Prostate gland (tissue), 2 donors: ENCODE measurements at regions not wholly inside any gene's neighbourhood (a gene's known extent, or its start where the extent isn't known, plus 50 kb on each side); places are given as distances from the start of the nearest gene placed in this dataset.

ENCODE experiments used
- DNase-seq: peaks from one replicate; pipeline ENCODE4 v3.0.0-alpha.2; 2019; ENCODE audit warnings: low spot score
- H3K27ac ChIP-seq, 2 donors: fragments of 200-600 bp; sonication (generic); 2 replicates each; pipeline ENCODE4 v1.5.1; 2017 to 2019
- H3K27me3 ChIP-seq: fragments of 200-600 bp; sonication (generic); replicated peaks from 2 replicates; pipeline ENCODE4 v1.5.1; 2019; ENCODE audit not compliant: insufficient read depth
- H3K36me3 ChIP-seq, 2 donors: fragments of 200-600 bp; sonication (generic); 1 replicate in 1 of 2; 2 replicates in 1 of 2; pipeline versions ENCODE4 v1.5.1 to v1.8.1; 2017 to 2019
- H3K4me1 ChIP-seq: fragments of 200-600 bp; sonication (generic); replicated peaks from 2 replicates; pipeline ENCODE4 v1.5.1; 2019
- H3K4me3 ChIP-seq, 2 donors: fragments of 200-600 bp; sonication (generic); 2 replicates each; pipeline ENCODE4 v1.5.1; 2017 to 2019
- H3K9me3 ChIP-seq: fragments of 200-600 bp; sonication (generic); 2 replicates; pipeline ENCODE4 v1.5.1; 2017
- CTCF ChIP-seq, 4 experiments: fragments of 200-600 bp in 2 of 4; fragments of 450-650 bp in 2 of 4; sonication (generic) in 2 of 4; IDR thresholded peaks; 1 replicate in 3 of 4; 2 replicates in 1 of 4; pipeline ENCODE4 v1.5.1; 2016 to 2019; ENCODE audit warnings: antibody characterized with exemption in 4 of 4, mild to moderate bottlenecking in 2 of 4, moderate library complexity in 2 of 4
- POLR2A ChIP-seq: fragments of 450-650 bp; IDR thresholded peaks from one replicate; pipeline ENCODE4 v1.6.1; 2016; ENCODE audit warnings: antibody characterized with exemption, mild to moderate bottlenecking
- POLR2AphosphoS5 ChIP-seq: sonication (generic); formaldehyde crosslinking; IDR thresholded peaks from one replicate; pipeline ENCODE4 v1.6.1; 2017; ENCODE audit warnings: antibody characterized with exemption
- WGBS: methylation state at CpG from one replicate; pipeline ENCODE4 v1.1.5; 2018; 5-methylcytosine and 5-hydroxymethylcytosine counted together
- intact Hi-C: fragments of 100-400 bp; cut with DNase I; formaldehyde crosslinking; loops from one replicate; pipeline ENCODE4 v1.14.2; 2022
- small RNA-seq, 2 donors: library from RNA; depleted of rRNA; stranded (forward); fragments of <200 nt; gene quantifications; one replicate each; pipeline ENCODE3, GENCODE V24; 2016

- no peak overlapping the region for H3K4me3 ChIP-seq
- no peaks in the 10 kb centered on the region for H3K9me3 ChIP-seq
- H3K27me3 ChIP-seq = no peaks in the 10 kb centered on the region
- H3K27ac ChIP-seq = no peak overlapping the region
- no peak for TF ChIP-seq POLR2AphosphoS5
- TF ChIP-seq CTCF (IDR thresholded peaks at IDR 0.05) = no peak
- no peak for TF ChIP-seq POLR2A
- DNase-seq = no peak
- intact Hi-C loops = no loop called here
- 14% methylated on average over 4 of the region's 4 CpGs for WGBS
- no peaks in the 10 kb centered on the region for H3K4me1 ChIP-seq
- no peaks in the 10 kb centered on the region for H3K36me3 ChIP-seq
Observed at GRCh38 chr11:43245466-43245865, 66.3 kb upstream of the API5 start.

- Histone ChIP-seq H3K9me3 (no peaks in the 10 kb centered on the region), H3K27ac (no peak overlapping the region), H3K36me3 (no peaks in the 10 kb centered on the region), H3K4me1 (no peaks in the 10 kb centered on the region), H3K4me3 (no peak overlapping the region), H3K27me3 (no peaks in the 10 kb centered on the region)
- DNase-seq = no peak
- no peak for TF ChIP-seq POLR2AphosphoS5
- TF ChIP-seq CTCF (IDR thresholded peaks at IDR 0.05) = no peak
- TF ChIP-seq POLR2A = no peak
- intact Hi-C loops = no loop called here
Observed at GRCh38 chr11:43250309-43250708, 61.5 kb upstream of the API5 start.

GRCh38 chr11:43261775-43262174 is 50.0 kb upstream of the API5 start:
- Histone ChIP-seq H3K4me1 (no peaks in the 10 kb centered on the region), H3K27ac (no peak overlapping the region), H3K9me3 (no peaks in the 10 kb centered on the region), H3K36me3 (no peaks in the 10 kb centered on the region), H3K4me3 (no peak overlapping the region), H3K27me3 (no peaks in the 10 kb centered on the region)
- WGBS = 49% methylated on average over 2 of the region's 2 CpGs
- intact Hi-C loops = no loop called here
- no peak for TF ChIP-seq POLR2A
- no peak for TF ChIP-seq CTCF (IDR thresholded peaks at IDR 0.05)
- no peak for TF ChIP-seq POLR2AphosphoS5
- no peak for DNase-seq

Small RNA genes in the stretch of these regions (small RNA-seq; reads per million reads assigned to genes)
- 0 reads per million in 2 donors for gene AC021006.3
- gene AC109810.1 = 0 reads per million in 2 donors
